B cell (primary cell): ENCODE measurements at regions not wholly inside any gene's neighbourhood (a gene's known extent, or its start where the extent isn't known, plus 50 kb on each side); places are given as distances from the start of the nearest gene placed in this dataset.

Experiments used
- ATAC-seq: fragments of 200-7000 bp; cut with Tn5 transposase; one replicate; pipeline ENCODE4 v1.10.0; 2021; ENCODE audit warnings: low read depth, mild to moderate bottlenecking, moderate number of reproducible peaks, moderate library complexity
- CTCF ChIA-PET: fragments of 350-600 bp; sonication (Branson Sonifier 250); formaldehyde crosslinking; loops from one replicate; lab custom pipeline; 2021; ENCODE audit warnings: antibody characterized with exemption, inconsistent platforms; lab: Charles Lee
- POLR2A ChIA-PET: fragments of 350-600 bp; sonication (Branson Sonifier 250); formaldehyde crosslinking; loops from one replicate; lab custom pipeline; 2021; ENCODE audit warnings: antibody characterized with exemption; lab: Charles Lee
- DNase-seq: peaks from one replicate; pipeline ENCODE4 v3.0.0; 2013
- H2AFZ ChIP-seq: 2 replicates; pipeline ENCODE4 v1.6.1; 2012; ENCODE audit warnings: mild to moderate bottlenecking, low read depth, low read length; ENCODE audit not compliant: insufficient read depth, poor library complexity, severe bottlenecking
- H3K27ac ChIP-seq, 2 donors: 1 replicate in 1 of 2; 2 replicates in 1 of 2; pipeline ENCODE4 v1.5.1; 2012 to 2013; ENCODE audit warnings: low read length in 2 of 2, mild to moderate bottlenecking in 2 of 2, moderate library complexity in 1 of 2
- H3K27me3 ChIP-seq, 4 experiments: fragments of 200-600 bp in 1 of 4; sonication (generic) in 1 of 4; replicated peaks in 1 of 4; 1 replicate in 2 of 4; 2 replicates in 2 of 4; pipeline versions ENCODE4 v1.6.1 to v1.7.0; 2013 to 2016; ENCODE audit warnings: low read length in 3 of 4, mild to moderate bottlenecking in 2 of 4, mixed read lengths in 1 of 4, moderate library complexity in 1 of 4; ENCODE audit not compliant: insufficient read depth in 4 of 4, control insufficient read depth in 3 of 4; ENCODE audit errors: control extremely low read depth in 1 of 4
- H3K36me3 ChIP-seq, 2 experiments: replicated peaks in 1 of 2; 1 replicate in 1 of 2; 2 replicates in 1 of 2; pipeline versions ENCODE4 v1.6.1 to v1.7.1; 2013; ENCODE audit warnings: low read length in 1 of 2; ENCODE audit not compliant: insufficient read depth in 2 of 2, control insufficient read depth in 1 of 2; ENCODE audit errors: control extremely low read depth in 1 of 2, extremely low read depth in 1 of 2
- H3K4me1 ChIP-seq, 2 donors: fragments of 200-600 bp in 1 of 2; sonication (generic) in 1 of 2; 1 replicate in 1 of 2; 2 replicates in 1 of 2; pipeline versions ENCODE4 v1.5.1 to v1.6.1; 2013 to 2017; ENCODE audit warnings: low read length in 2 of 2; ENCODE audit not compliant: control insufficient read depth in 2 of 2, insufficient read depth in 2 of 2
- H3K4me2 ChIP-seq: replicated peaks from 2 replicates; pipeline ENCODE3; 2012; ENCODE audit warnings: mild to moderate bottlenecking, low read depth, low read length; ENCODE audit not compliant: poor library complexity, severe bottlenecking
- H3K4me3 ChIP-seq, 5 experiments: fragments of 200-600 bp in 1 of 5; sonication (generic) in 1 of 5; 1 replicate in 3 of 5; 2 replicates in 2 of 5; pipeline versions ENCODE4 v1.5.1 to v1.7.0; 2011 to 2016; ENCODE audit warnings: low read length in 4 of 5, mild to moderate bottlenecking in 4 of 5, low read depth in 2 of 5, control low read depth in 1 of 5, moderate library complexity in 1 of 5; ENCODE audit not compliant: insufficient read depth in 1 of 5; ENCODE audit errors: control extremely low read depth in 1 of 5, extremely low read depth in 1 of 5
- H3K79me2 ChIP-seq: fragments of 200-600 bp; sonication (generic); one replicate; pipeline ENCODE4 v1.6.0; 2016; ENCODE audit warnings: low read length; ENCODE audit not compliant: control insufficient read depth, insufficient read depth
- H3K9ac ChIP-seq: fragments of 200-600 bp; sonication (generic); 2 replicates; pipeline ENCODE4 v1.6.1; 2017; ENCODE audit warnings: mild to moderate bottlenecking, low read length, moderate library complexity
- H3K9me3 ChIP-seq, 3 donors: one replicate each; pipeline versions ENCODE4 v1.6.1 to v1.7.1; 2013; ENCODE audit warnings: low read length in 2 of 3; ENCODE audit not compliant: control insufficient read depth in 2 of 3, insufficient read depth in 1 of 3; ENCODE audit errors: control extremely low read depth in 1 of 3
- H4K20me1 ChIP-seq: 2 replicates; pipeline ENCODE4 v1.6.0; 2012; ENCODE audit warnings: mild to moderate bottlenecking, low read length; ENCODE audit not compliant: insufficient read depth, control insufficient read depth, poor library complexity, severe bottlenecking
- H3K27ac Mint-ChIP-seq: one replicate; pipeline ENCODE4 v1.8.0; 2021; ENCODE audit warnings: mixed read lengths
- H3K27me3 Mint-ChIP-seq: one replicate; pipeline ENCODE4 v1.8.0; 2021; ENCODE audit warnings: mixed read lengths
- H3K4me1 Mint-ChIP-seq: one replicate; pipeline ENCODE4 v1.8.0; 2021; ENCODE audit warnings: mixed read lengths
- H3K4me3 Mint-ChIP-seq: one replicate; pipeline ENCODE4 v1.8.0; 2021; ENCODE audit warnings: mixed read lengths
- H3K9me3 Mint-ChIP-seq: one replicate; pipeline ENCODE4 v1.8.0; 2022; ENCODE audit warnings: mixed read lengths; ENCODE audit not compliant: insufficient read depth
- CTCF ChIP-seq: fragments of 200-600 bp; IDR thresholded peaks from one replicate; pipeline ENCODE4 v1.8.0; 2022; ENCODE audit warnings: antibody characterized with exemption, mild to moderate bottlenecking
- EZH2 ChIP-seq: IDR thresholded peaks from 2 replicates; pipeline ENCODE4 v1.6.1; 2012; ENCODE audit warnings: borderline replicate concordance, low read depth, mild to moderate bottlenecking, moderate library complexity, low read length; ENCODE audit not compliant: insufficient read depth, poor library complexity, severe bottlenecking
- whole genome bisulfite sequencing: methylation state at CpG from one replicate; pipeline ENCODE4 v1.1.5; 2013; ENCODE audit warnings: missing lambda C conversion rate; ENCODE audit not compliant: insufficient coverage; 5-methylcytosine and 5-hydroxymethylcytosine counted together
- intact Hi-C: fragments of 100-400 bp; cut with micrococcal nuclease; formaldehyde crosslinking; loops from one replicate; pipeline ENCODE4 v1.10.0; 2022

GRCh38 chr3:6155650-6156338 is 705.1 kb upstream of the GRM7 start:
- TF ChIP-seq CTCF (no peak), EZH2 (no peak)
- ChIA-PET POLR2A (no interaction called here), CTCF (no interaction called here)
- no peaks in the 10 kb centered on the region for H3K36me3 ChIP-seq
- Mint-ChIP-seq H3K9me3 (no peaks in the 10 kb centered on the region), H3K27ac (no peak overlapping the region), H3K27me3 (no peaks in the 10 kb centered on the region), H3K4me1 (no peaks in the 10 kb centered on the region), H3K4me3 (no peak overlapping the region)
- intact Hi-C loops = no loop called here
- no peaks in the 10 kb centered on the region for H3K79me2 ChIP-seq
- H3K9ac ChIP-seq = no peak overlapping the region
- H3K4me1 ChIP-seq = no peaks in the 10 kb centered on the region
- no peaks in the 10 kb centered on the region for H4K20me1 ChIP-seq
- H3K9me3 ChIP-seq = no peaks in the 10 kb centered on the region
- DNase-seq (no peak), ATAC-seq (no peak)
- H3K4me3 ChIP-seq = no peak overlapping the region
- WGBS = no CpG with 5 or more reads among the region's 4 CpGs
- H2AFZ ChIP-seq = no peak overlapping the region
- H3K27ac ChIP-seq = no peak overlapping the region
- H3K27me3 ChIP-seq = no peaks in the 10 kb centered on the region
- no peak overlapping the region for H3K4me2 ChIP-seq

- ChIA-PET POLR2A (no interaction called here), CTCF (no interaction called here)
- H3K79me2 ChIP-seq = no peaks in the 10 kb centered on the region
- Mint-ChIP-seq H3K4me1 (peaks cover 7% of the 10 kb centered on the region), H3K4me3 (no peak overlapping the region), H3K27me3 (no peaks in the 10 kb centered on the region), H3K27ac (no peak overlapping the region), H3K9me3 (peaks cover 5% of the 10 kb centered on the region)
- ATAC-seq (no peak), DNase-seq (no peak)
- no peak overlapping the region for H3K27ac ChIP-seq
- no peaks in the 10 kb centered on the region for H4K20me1 ChIP-seq
- no peak overlapping the region for H3K9ac ChIP-seq
- H3K4me2 ChIP-seq = no peak overlapping the region
- H3K9me3 ChIP-seq = peaks cover 0 to 1% (median 0%) of the 10 kb centered on the region in 3 donors
- H3K27me3 ChIP-seq = no peaks in the 10 kb centered on the region
- H3K36me3 ChIP-seq = no peaks in the 10 kb centered on the region
- no peak overlapping the region for H2AFZ ChIP-seq
- TF ChIP-seq CTCF = no peak
- TF ChIP-seq EZH2 = no peak
- intact Hi-C loops = no loop called here
- H3K4me1 ChIP-seq = no peaks in the 10 kb centered on the region
- no CpG with 5 or more reads among the region's 6 CpGs for WGBS
- no peak overlapping the region for H3K4me3 ChIP-seq
Measured at GRCh38 chr3:6165951-6166350, 695.0 kb upstream of the GRM7 start.
